GM21619 (cell line): ENCODE measurements at regions not wholly inside any gene's neighbourhood (a gene's known extent, or its start where the extent isn't known, plus 50 kb on each side); places are given as distances from the start of the nearest gene placed in this dataset.

ENCODE experiments used
- ATAC-seq: cut with Tn5 transposase; IDR thresholded peaks from one replicate; pipeline ENCODE4 v1.9.1; 2021; ENCODE audit not compliant: unreplicated experiment

- ATAC-seq: no peak
Observed at GRCh38 chr1:234886081-234886984, 242.3 kb downstream of the TOMM20 start.

GRCh38 chr1:234885601-234886000, 243.0 kb downstream of the TOMM20 start:
- no peak for ATAC-seq

- no peak for ATAC-seq
Observed at GRCh38 chr1:234884701-234885100, 243.9 kb downstream of the TOMM20 start.

GRCh38 chr1:234884006-234884405, 244.6 kb downstream of the TOMM20 start:
- ATAC-seq: no peak

- ATAC-seq: no peak
Observed at GRCh38 chr1:234882898-234883297, 245.7 kb downstream of the TOMM20 start.

GRCh38 chr1:234881893-234882771, 246.5 kb downstream of the TOMM20 start:
- ATAC-seq: peak; percentile 87

- ATAC-seq: no peak
Observed at GRCh38 chr1:234879147-234880080, 249.2 kb downstream of the TOMM20 start.

GRCh38 chr1:234878288-234878687, 250.3 kb downstream of the TOMM20 start:
- ATAC-seq: no peak

GRCh38 chr1:234877761-234878160, 250.9 kb downstream of the TOMM20 start:
- no peak for ATAC-seq

- ATAC-seq: no peak
Observed at GRCh38 chr1:234875953-234876855, 252.4 kb downstream of the TOMM20 start.

- ATAC-seq: no peak
Observed at GRCh38 chr1:234875328-234875952, 253.2 kb downstream of the TOMM20 start.

GRCh38 chr1:234874291-234875288, 254.0 kb downstream of the TOMM20 start:
- no peak for ATAC-seq

GRCh38 chr1:234871710-234872271, 256.8 kb downstream of the TOMM20 start:
- no peak for ATAC-seq

GRCh38 chr1:234871039-234871709, 257.5 kb downstream of the TOMM20 start:
- no peak for ATAC-seq

- no peak for ATAC-seq
Observed at GRCh38 chr1:234870020-234870981, 258.3 kb downstream of the TOMM20 start.
